GM06990 (cell line): ENCODE measurements at regions not wholly inside any gene's neighbourhood (a gene's known extent, or its start where the extent isn't known, plus 50 kb on each side); places are given as distances from the start of the nearest gene placed in this dataset.

Experiments
- DNase-seq: peaks from one replicate; pipeline ENCODE4 v3.0.0-alpha.2; 2011; ENCODE audit not compliant: insufficient read length; ENCODE audit errors: extremely low read depth
- H3K27me3 ChIP-seq: replicated peaks from 2 replicates; pipeline ENCODE4 v1.6.0; 2011; ENCODE audit warnings: low read length; ENCODE audit not compliant: control insufficient read depth, insufficient read depth
- H3K36me3 ChIP-seq: 2 replicates; pipeline ENCODE4 v1.5.1; 2011; ENCODE audit warnings: low read length; ENCODE audit not compliant: control insufficient read depth, insufficient read depth
- H3K4me3 ChIP-seq: replicated peaks from 2 replicates; pipeline ENCODE4 v1.5.1; 2011; ENCODE audit warnings: low read depth, mild to moderate bottlenecking, control low read depth, low read length
- TF ChIP-seq, protein P1 (sequence below): IDR thresholded peaks from 2 replicates; pipeline ENCODE4 v1.5.1; 2011; ENCODE audit warnings: low read length, control low read depth, mild to moderate bottlenecking, inconsistent platforms; ENCODE audit not compliant: insufficient read depth, poor library complexity, severe bottlenecking

DNA sequence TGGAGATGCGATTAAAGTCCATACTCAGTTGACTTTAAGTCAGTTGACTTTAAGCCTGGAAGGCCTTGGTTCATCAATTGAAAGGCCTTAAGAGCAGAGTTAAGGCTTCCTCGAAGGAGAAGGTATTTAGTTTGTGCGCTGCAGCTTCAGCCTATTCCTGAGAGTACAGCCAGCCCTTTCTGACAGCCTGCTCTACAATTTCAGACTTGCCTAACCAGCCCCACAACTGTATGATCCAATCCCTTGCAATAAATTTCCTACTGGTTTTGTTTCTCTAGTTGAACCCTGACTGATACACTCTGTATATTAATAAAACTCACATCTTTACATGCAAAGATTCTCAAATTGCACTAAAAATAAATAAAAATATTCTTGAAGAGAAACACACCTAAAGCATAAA lies 66.1 kb upstream of the RORA start:
- Histone ChIP-seq H3K36me3 (no peaks in the 10 kb centered on the region), H3K27me3 (no peaks in the 10 kb centered on the region), H3K4me3 (no peak overlapping the region)
- DNase-seq = no peak
- TF ChIP-seq, protein P1, sequence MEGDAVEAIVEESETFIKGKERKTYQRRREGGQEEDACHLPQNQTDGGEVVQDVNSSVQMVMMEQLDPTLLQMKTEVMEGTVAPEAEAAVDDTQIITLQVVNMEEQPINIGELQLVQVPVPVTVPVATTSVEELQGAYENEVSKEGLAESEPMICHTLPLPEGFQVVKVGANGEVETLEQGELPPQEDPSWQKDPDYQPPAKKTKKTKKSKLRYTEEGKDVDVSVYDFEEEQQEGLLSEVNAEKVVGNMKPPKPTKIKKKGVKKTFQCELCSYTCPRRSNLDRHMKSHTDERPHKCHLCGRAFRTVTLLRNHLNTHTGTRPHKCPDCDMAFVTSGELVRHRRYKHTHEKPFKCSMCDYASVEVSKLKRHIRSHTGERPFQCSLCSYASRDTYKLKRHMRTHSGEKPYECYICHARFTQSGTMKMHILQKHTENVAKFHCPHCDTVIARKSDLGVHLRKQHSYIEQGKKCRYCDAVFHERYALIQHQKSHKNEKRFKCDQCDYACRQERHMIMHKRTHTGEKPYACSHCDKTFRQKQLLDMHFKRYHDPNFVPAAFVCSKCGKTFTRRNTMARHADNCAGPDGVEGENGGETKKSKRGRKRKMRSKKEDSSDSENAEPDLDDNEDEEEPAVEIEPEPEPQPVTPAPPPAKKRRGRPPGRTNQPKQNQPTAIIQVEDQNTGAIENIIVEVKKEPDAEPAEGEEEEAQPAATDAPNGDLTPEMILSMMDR = no peak

DNA sequence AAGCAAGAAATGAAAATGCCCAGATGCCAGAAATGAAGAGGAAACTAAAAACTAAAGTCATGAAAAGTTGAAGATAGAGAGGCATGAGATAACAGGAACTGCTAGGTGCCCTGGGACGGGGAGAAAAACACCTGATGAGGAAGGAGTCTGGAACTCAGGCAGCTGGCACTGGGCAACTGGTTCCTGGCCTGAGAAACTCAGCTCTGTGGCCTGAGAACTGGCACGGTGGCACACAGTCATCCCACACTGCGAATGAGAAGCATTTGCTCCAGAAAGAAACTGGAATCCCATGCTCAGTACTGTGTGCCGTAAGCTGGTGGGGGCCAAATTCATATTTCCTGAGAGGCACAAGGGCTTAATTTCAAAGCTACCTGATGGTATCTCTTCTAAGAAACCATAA lies 53.6 kb upstream of the RORA start:
- DNase-seq = no peak
- TF ChIP-seq, protein P1 = no peak
- no peak overlapping the region for H3K4me3 ChIP-seq
- no peaks in the 10 kb centered on the region for H3K27me3 ChIP-seq
- no peaks in the 10 kb centered on the region for H3K36me3 ChIP-seq

DNA sequence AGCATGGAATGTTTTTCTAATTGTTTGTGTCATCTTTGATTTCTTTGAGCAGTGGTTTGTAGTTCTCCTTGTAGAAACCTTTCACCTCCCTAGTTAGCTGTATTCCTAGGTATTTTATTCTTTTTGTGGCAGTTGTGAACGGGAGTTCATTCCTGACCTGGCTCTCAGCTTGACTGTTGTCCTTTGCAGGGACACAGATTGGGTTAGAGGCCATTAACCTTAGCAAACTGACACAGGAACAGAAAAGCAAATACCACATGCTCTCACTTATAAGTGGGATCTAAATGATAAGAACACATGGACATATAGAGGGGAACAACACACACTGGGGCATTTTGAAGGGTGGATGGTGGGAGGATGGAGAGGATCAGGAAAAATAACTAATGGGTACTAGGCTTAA lies 52.2 kb upstream of the RORA start:
- H3K36me3 ChIP-seq = no peaks in the 10 kb centered on the region
- H3K4me3 ChIP-seq = no peak overlapping the region
- TF ChIP-seq, protein P1 = no peak
- no peak for DNase-seq
- H3K27me3 ChIP-seq = no peaks in the 10 kb centered on the region
